ENCODE measurements at regions not wholly inside any gene's neighbourhood (a gene's known extent, or its start where the extent isn't known, plus 50 kb on each side); places are given as distances from the start of the nearest gene placed in this dataset.

GRCh38 chr6:126148853-126149252 is 162.5 kb downstream of the TRMT11 start:
- Histone ChIP-seq H3K4me3 (ENCODE audit: low read depth, low read length) (no peak overlapping the region), H3K27me3 (ENCODE audit: insufficient read depth, low read depth, severe bottlenecking) (no peaks in the 10 kb centered on the region), H3K36me3 (no peaks in the 10 kb centered on the region), H3K9me3 (ENCODE audit: severe bottlenecking) (no peaks in the 10 kb centered on the region), H3K27ac (no peak overlapping the region)
- DNase-seq, result no peak
- no peak for TF ChIP-seq CTCF (IDR thresholded peaks at IDR 0.05; ENCODE audit: low read depth, low read length)

DNA sequence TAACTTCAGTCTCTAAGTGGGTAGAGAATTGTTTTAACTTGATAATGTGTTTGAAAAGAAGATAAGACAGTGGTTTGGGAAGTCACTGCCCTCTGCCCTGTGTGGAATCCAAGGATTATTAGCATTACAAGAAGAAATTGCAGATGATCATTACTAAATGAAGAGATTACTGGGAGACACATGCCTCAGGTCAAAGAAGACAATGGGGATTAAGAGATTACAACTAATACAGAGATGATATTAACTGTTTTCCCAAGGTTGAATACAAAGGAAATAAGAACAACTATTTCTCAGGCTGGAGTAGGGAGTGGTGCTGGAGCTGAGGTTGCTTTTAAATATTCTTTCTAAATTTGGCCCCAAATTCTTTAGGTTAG is 166.0 kb downstream of the TRMT11 start:
- Histone ChIP-seq H3K27ac (no peak overlapping the region), H3K36me3 (no peaks in the 10 kb centered on the region), H3K4me3 (ENCODE audit: low read depth, low read length) (no peak overlapping the region), H3K27me3 (ENCODE audit: insufficient read depth, low read depth, severe bottlenecking) (no peaks in the 10 kb centered on the region), H3K9me3 (ENCODE audit: severe bottlenecking) (no peaks in the 10 kb centered on the region)
- no peak for TF ChIP-seq CTCF (IDR thresholded peaks at IDR 0.05; ENCODE audit: low read depth, low read length)
- DNase-seq, result no peak

DNA sequence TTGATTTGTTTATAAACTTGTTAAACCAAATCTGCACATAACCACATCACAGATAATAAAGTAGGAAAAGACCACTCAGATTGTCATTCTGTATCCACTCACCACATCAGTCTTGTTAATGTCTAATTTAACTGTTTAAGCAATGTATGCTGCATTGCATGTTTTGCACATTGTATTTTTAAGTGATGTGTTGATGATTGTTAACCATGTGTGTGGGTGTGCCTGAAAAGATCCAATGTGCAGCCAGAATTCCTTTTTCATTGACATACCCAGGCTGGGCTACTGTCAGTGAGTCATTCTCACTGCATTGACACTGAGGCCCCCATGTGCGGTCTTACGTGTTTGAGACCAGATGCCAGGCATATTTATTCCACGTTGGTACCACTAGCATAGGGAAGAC is 167.3 kb downstream of the TRMT11 start:
- DNase-seq, result no peak
- H3K27me3 ChIP-seq (ENCODE audit: insufficient read depth, low read depth, severe bottlenecking), result no peaks in the 10 kb centered on the region
- no peaks in the 10 kb centered on the region for H3K9me3 ChIP-seq (ENCODE audit: severe bottlenecking)
- no peak overlapping the region for H3K27ac ChIP-seq
- H3K4me3 ChIP-seq (ENCODE audit: low read depth, low read length), result no peak overlapping the region
- no peaks in the 10 kb centered on the region for H3K36me3 ChIP-seq
- no peak for TF ChIP-seq CTCF (IDR thresholded peaks at IDR 0.05; ENCODE audit: low read depth, low read length)

DNA sequence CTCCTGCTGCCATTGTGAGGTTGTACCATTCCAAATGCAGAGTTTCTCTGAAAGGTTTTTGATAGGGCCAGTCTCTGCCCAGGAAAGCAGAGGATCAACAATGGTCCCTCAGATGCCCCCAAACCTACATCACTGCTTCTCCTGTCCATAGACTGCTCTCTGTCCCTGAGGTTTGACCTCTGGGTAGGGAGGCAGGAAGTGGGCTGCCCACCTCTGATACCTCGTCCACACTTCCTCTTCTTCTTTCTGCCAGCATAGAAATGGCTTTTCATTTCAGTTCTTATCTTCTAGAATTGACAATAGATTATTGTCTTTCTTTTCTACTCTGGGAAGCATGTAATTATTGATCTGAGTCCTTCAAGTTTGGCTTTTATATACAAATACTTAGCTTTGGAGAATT is 170.6 kb downstream of the TRMT11 start:
- no peak for TF ChIP-seq CTCF (IDR thresholded peaks at IDR 0.05; ENCODE audit: low read depth, low read length)
- no peak for DNase-seq
- no peak overlapping the region for H3K27ac ChIP-seq

DNA sequence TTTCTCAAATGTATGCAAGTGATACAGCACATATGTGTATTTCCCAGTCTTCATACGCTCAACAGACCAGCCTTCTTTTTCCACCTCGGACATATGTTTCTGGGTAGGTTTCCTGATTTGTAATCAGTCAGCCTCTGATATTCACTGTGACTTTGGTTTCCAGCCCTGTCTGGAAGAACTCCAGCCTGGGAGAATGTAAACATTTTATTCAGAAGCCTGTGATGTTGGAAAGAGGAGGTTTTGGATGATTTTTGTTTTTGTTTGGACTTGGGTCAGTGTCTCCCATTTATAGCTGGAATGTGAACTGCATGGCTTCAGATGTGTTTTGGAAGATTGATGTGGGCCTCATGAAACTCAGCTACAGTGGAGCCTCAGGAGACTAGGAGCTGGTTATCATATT is 172.2 kb upstream of the CENPW start:
- no peak for DNase-seq
- Histone ChIP-seq H3K27me3 (ENCODE audit: insufficient read depth, low read depth, severe bottlenecking) (no peaks in the 10 kb centered on the region), H3K27ac (no peak overlapping the region), H3K36me3 (no peaks in the 10 kb centered on the region), H3K4me3 (ENCODE audit: low read depth, low read length) (no peak overlapping the region), H3K9me3 (ENCODE audit: severe bottlenecking) (peaks cover 3% of the 10 kb centered on the region)
- no peak for TF ChIP-seq CTCF (IDR thresholded peaks at IDR 0.05; ENCODE audit: low read depth, low read length)

More for the DNA sequence above, 170.6 kb downstream of the TRMT11 start:
- no peaks in the 10 kb centered on the region for H3K36me3 ChIP-seq
- no peaks in the 10 kb centered on the region for H3K27me3 ChIP-seq (ENCODE audit: insufficient read depth, low read depth, severe bottlenecking)
- H3K4me3 ChIP-seq (ENCODE audit: low read depth, low read length), result no peak overlapping the region
- H3K9me3 ChIP-seq (ENCODE audit: severe bottlenecking), result no peaks in the 10 kb centered on the region

- no peak overlapping the region for H3K27ac ChIP-seq
- H3K27me3 ChIP-seq (ENCODE audit: insufficient read depth, low read depth, severe bottlenecking), result no peaks in the 10 kb centered on the region
- H3K4me3 ChIP-seq (ENCODE audit: low read depth, low read length), result no peak overlapping the region
- H3K36me3 ChIP-seq, result no peaks in the 10 kb centered on the region
- no peak for DNase-seq
- TF ChIP-seq CTCF (IDR thresholded peaks at IDR 0.05; ENCODE audit: low read depth, low read length), result no peak
- no peaks in the 10 kb centered on the region for H3K9me3 ChIP-seq (ENCODE audit: severe bottlenecking)
Observed at GRCh38 chr6:126170433-126170832, 169.5 kb upstream of the CENPW start.
